Mammary epithelial cell (primary cell): ENCODE measurements at regions not wholly inside any gene's neighbourhood (a gene's known extent, or its start where the extent isn't known, plus 50 kb on each side); places are given as distances from the start of the nearest gene placed in this dataset.

Experiments
- EZH2 ChIP-seq: IDR thresholded peaks from 2 replicates; pipeline ENCODE4 v1.6.1; 2012; ENCODE audit warnings: low read length, inconsistent platforms, borderline replicate concordance
- TF ChIP-seq, protein P1 (sequence below), 2 donors: IDR thresholded peaks in 1 of 2; conservative IDR thresholded peaks in 1 of 2; 2 replicates each; pipeline ENCODE4 v1.5.1; 2011 to 2012; ENCODE audit warnings: inconsistent platforms in 2 of 2, low read length in 2 of 2, mild to moderate bottlenecking in 2 of 2, control low read depth in 1 of 2, low read depth in 1 of 2; ENCODE audit not compliant: insufficient read depth in 1 of 2; ENCODE audit errors: extremely low read depth in 1 of 2

DNA sequence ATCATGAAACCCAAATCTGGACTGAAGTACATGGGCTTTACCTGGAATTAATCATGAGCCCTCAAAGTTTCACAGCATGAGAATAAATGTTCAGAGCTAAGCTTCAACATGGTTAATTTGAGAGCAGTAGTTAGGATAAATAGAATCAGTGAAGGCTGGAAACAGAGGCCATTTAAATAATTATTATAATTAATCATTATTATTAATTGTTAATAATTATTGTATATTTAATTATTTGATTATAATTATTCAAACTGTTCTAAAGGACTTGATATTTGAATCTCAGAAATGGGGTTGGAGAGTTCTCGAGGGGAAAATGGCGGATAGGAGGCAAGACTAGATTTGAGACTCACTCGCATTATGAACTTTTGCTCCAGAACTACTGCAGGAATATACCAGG is 119.6 kb upstream of the ITGA1 start:
- TF ChIP-seq, protein P1, sequence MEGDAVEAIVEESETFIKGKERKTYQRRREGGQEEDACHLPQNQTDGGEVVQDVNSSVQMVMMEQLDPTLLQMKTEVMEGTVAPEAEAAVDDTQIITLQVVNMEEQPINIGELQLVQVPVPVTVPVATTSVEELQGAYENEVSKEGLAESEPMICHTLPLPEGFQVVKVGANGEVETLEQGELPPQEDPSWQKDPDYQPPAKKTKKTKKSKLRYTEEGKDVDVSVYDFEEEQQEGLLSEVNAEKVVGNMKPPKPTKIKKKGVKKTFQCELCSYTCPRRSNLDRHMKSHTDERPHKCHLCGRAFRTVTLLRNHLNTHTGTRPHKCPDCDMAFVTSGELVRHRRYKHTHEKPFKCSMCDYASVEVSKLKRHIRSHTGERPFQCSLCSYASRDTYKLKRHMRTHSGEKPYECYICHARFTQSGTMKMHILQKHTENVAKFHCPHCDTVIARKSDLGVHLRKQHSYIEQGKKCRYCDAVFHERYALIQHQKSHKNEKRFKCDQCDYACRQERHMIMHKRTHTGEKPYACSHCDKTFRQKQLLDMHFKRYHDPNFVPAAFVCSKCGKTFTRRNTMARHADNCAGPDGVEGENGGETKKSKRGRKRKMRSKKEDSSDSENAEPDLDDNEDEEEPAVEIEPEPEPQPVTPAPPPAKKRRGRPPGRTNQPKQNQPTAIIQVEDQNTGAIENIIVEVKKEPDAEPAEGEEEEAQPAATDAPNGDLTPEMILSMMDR (conservative IDR thresholded peaks at IDR 0.05 in 1 of 2, IDR thresholded peaks at IDR 0.05 in 1 of 2; ENCODE audit: extremely low read depth in 1 of 2, insufficient read depth in 1 of 2, low read depth in 1 of 2, low read length in 2 of 2): no peak
- no peak for TF ChIP-seq EZH2
